T47D (cell line): ENCODE measurements at regions not wholly inside any gene's neighbourhood (a gene's known extent, or its start where the extent isn't known, plus 50 kb on each side); places are given as distances from the start of the nearest gene placed in this dataset.
"Not testable (repeated sequence)": the region's sequence is repeated elsewhere in the genome, so short reads cannot be mapped to it uniquely, and the experiment has no call there.

Source experiments
- DNase-seq, 2 experiments: peaks; one replicate each; pipeline versions ENCODE4 v3.0.0 to v3.0.0-alpha.2; 2011 to 2012; ENCODE audit warnings: low read depth in 1 of 2, low spot score in 1 of 2
- JUND ChIP-seq: IDR thresholded peaks from 2 replicates; pipeline ENCODE4 v1.6.1; 2012; ENCODE audit warnings: low read depth
- in situ Hi-C: cut with HindIII; loops from 2 replicates; pipeline ENCODE4 v1.10.0; 2016; ENCODE audit warnings: low sequenced_read_pairs, low pct_unique_long_range_greater_than_20kb

GRCh38 chr11:129699711-129700304 lies 115.8 kb upstream of the TMEM45B start:
- peak in 1 of 2 experiments; percentile 41 for DNase-seq
- in situ Hi-C loops: no loop called here
- no peak for TF ChIP-seq JUND

- DNase-seq: no peak
- in situ Hi-C loops: no loop called here
- TF ChIP-seq JUND: no peak
Observed at GRCh38 chr11:129700701-129701100, 114.9 kb upstream of the TMEM45B start.

GRCh38 chr11:129701706-129702105 lies 113.9 kb upstream of the TMEM45B start:
- in situ Hi-C loops: no loop called here
- no peak for DNase-seq
- TF ChIP-seq JUND: no peak

- in situ Hi-C loops: no loop called here
- DNase-seq: no peak
- TF ChIP-seq JUND: no peak
Observed at GRCh38 chr11:129702410-129703398, 112.9 kb upstream of the TMEM45B start.

GRCh38 chr11:129703846-129704245 lies 111.8 kb upstream of the TMEM45B start:
- no peak for TF ChIP-seq JUND
- peak in 1 of 2 experiments; percentile 55 for DNase-seq
- in situ Hi-C loops: no loop called here

- no peak for DNase-seq
- in situ Hi-C loops: no loop called here
- no peak for TF ChIP-seq JUND
Observed at GRCh38 chr11:129704831-129705230, 110.8 kb upstream of the TMEM45B start.

- DNase-seq: no peak
- in situ Hi-C loops: no loop called here
- no peak for TF ChIP-seq JUND
Observed at GRCh38 chr11:129705341-129705740, 110.3 kb upstream of the TMEM45B start.

GRCh38 chr11:129705933-129706332 lies 109.7 kb upstream of the TMEM45B start:
- no peak for TF ChIP-seq JUND
- in situ Hi-C loops: no loop called here
- no peak for DNase-seq

GRCh38 chr11:129709801-129710398 lies 105.7 kb upstream of the TMEM45B start:
- DNase-seq: no peak
- in situ Hi-C loops: no loop called here
- TF ChIP-seq JUND: no peak

- DNase-seq: no peak
- in situ Hi-C loops: no loop called here
- no peak for TF ChIP-seq JUND
Observed at GRCh38 chr11:129710423-129710822, 105.2 kb upstream of the TMEM45B start.

- DNase-seq: no peak
- TF ChIP-seq JUND: no peak
- in situ Hi-C loops: no loop called here
Observed at GRCh38 chr11:129711760-129712159, 103.9 kb upstream of the TMEM45B start.

- in situ Hi-C loops, DNase-seq: not testable (repeated sequence)
Observed at GRCh38 chr11:129712486-129713240, 103.0 kb upstream of the TMEM45B start.
